Hepatocyte (in vitro differentiated cells): ENCODE measurements at regions not wholly inside any gene's neighbourhood (a gene's known extent, or its start where the extent isn't known, plus 50 kb on each side); places are given as distances from the start of the nearest gene placed in this dataset.
A peak's percentile ranks its signal among the peaks of the same experiment; 100 is the strongest.

ENCODE experiments used
- DNase-seq: peaks from one replicate; pipeline ENCODE4 v3.0.0-alpha.2; 2016; ENCODE audit warnings: low spot score
- H2AFZ ChIP-seq: fragments of 200-600 bp; sonication (generic); 2 replicates; pipeline ENCODE4 v1.6.0; 2016; ENCODE audit warnings: antibody characterized with exemption, mild to moderate bottlenecking
- H3K27ac ChIP-seq: fragments of 200-600 bp; sonication (generic); 2 replicates; pipeline ENCODE4 v1.5.1; 2016; ENCODE audit warnings: mild to moderate bottlenecking
- H3K27me3 ChIP-seq: fragments of 200-600 bp; sonication (generic); 2 replicates; pipeline ENCODE4 v1.6.1; 2016
- H3K36me3 ChIP-seq: fragments of 200-600 bp; sonication (generic); replicated peaks from 2 replicates; pipeline ENCODE4 v1.5.1; 2016; ENCODE audit warnings: low read depth; ENCODE audit not compliant: insufficient read depth
- H3K4me1 ChIP-seq: fragments of 200-600 bp; sonication (generic); 2 replicates; pipeline ENCODE4 v1.5.1; 2016; ENCODE audit warnings: mild to moderate bottlenecking, moderate library complexity; ENCODE audit not compliant: insufficient read depth
- H3K4me2 ChIP-seq: fragments of 200-600 bp; sonication (generic); 2 replicates; pipeline ENCODE4 v1.6.0; 2016
- H3K4me3 ChIP-seq: fragments of 200-600 bp; sonication (generic); 2 replicates; pipeline ENCODE4 v1.5.1; 2016; ENCODE audit warnings: mild to moderate bottlenecking
- H3K79me2 ChIP-seq: fragments of 200-600 bp; sonication (generic); 2 replicates; pipeline ENCODE4 v1.6.0; 2017; ENCODE audit warnings: mild to moderate bottlenecking
- H3K9me2 ChIP-seq: fragments of 200-600 bp; sonication (generic); replicated peaks from 2 replicates; pipeline ENCODE4 v1.6.0; 2017; ENCODE audit warnings: mild to moderate bottlenecking; ENCODE audit not compliant: insufficient read depth
- H3K9me3 ChIP-seq: fragments of 200-600 bp; sonication (generic); 2 replicates; pipeline ENCODE4 v1.5.1; 2016; ENCODE audit warnings: low read depth, mild to moderate bottlenecking
- H4K20me1 ChIP-seq: fragments of 200-600 bp; sonication (generic); 2 replicates; pipeline ENCODE4 v1.6.0; 2016; ENCODE audit warnings: mild to moderate bottlenecking; ENCODE audit not compliant: insufficient read depth, poor library complexity, severe bottlenecking
- EZH2 ChIP-seq: fragments of 200-600 bp; sonication (generic); IDR thresholded peaks from 2 replicates; pipeline ENCODE4 v1.6.1; 2016; ENCODE audit warnings: antibody characterized with exemption, mild to moderate bottlenecking, borderline replicate concordance
- EZH2phosphoT487 ChIP-seq: fragments of 200-600 bp; sonication (generic); IDR thresholded peaks from one replicate; pipeline ENCODE4 v1.6.1; 2018; ENCODE audit warnings: antibody characterized with exemption, mild to moderate bottlenecking, low read depth, moderate library complexity; ENCODE audit not compliant: unreplicated experiment, severe bottlenecking
- WGBS: methylation state at CpG from one replicate; pipeline ENCODE4 v1.1.6; 2016; ENCODE audit warnings: low lambda C conversion rate; ENCODE audit errors: missing lambda C conversion rate; 5-methylcytosine and 5-hydroxymethylcytosine counted together
- TF ChIP-seq, protein P1 (sequence below): fragments of 200-600 bp; sonication (generic); IDR thresholded peaks from 2 replicates; pipeline ENCODE4 v1.5.1; 2016; ENCODE audit warnings: antibody characterized with exemption, mild to moderate bottlenecking; ENCODE audit not compliant: poor library complexity

DNA sequence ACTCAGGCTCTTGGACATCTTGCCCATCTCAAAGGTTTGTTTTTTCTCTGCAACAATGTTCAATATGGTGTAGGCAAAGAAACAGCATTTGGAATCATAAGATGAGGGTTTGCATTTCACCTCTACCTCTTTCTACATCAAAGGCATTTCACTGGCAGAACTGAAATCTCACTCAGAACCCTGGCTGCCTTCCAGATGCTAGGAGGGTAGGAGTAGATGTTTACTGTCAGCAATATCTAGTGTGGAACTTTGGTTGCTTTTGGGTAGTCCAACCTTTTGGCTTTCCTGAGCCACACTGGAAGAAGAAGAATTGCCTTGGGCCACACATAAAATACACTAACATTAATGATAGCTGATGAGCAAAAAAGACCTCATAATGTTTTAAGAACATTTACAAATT lies 297.0 kb upstream of the KLF3 start:
- Histone ChIP-seq H3K79me2 (no peaks in the 10 kb centered on the region), H3K36me3 (no peaks in the 10 kb centered on the region), H3K9me2 (no peaks in the 10 kb centered on the region), H3K9me3 (no peaks in the 10 kb centered on the region), H3K4me1 (peaks cover 13% of the 10 kb centered on the region), H3K4me2 (no peak overlapping the region), H3K27me3 (no peaks in the 10 kb centered on the region), H4K20me1 (no peaks in the 10 kb centered on the region), H3K4me3 (no peak overlapping the region), H2AFZ (no peak overlapping the region), H3K27ac (no peak overlapping the region)
- TF ChIP-seq EZH2phosphoT487 = no peak
- TF ChIP-seq EZH2 = no peak
- TF ChIP-seq, protein P1, sequence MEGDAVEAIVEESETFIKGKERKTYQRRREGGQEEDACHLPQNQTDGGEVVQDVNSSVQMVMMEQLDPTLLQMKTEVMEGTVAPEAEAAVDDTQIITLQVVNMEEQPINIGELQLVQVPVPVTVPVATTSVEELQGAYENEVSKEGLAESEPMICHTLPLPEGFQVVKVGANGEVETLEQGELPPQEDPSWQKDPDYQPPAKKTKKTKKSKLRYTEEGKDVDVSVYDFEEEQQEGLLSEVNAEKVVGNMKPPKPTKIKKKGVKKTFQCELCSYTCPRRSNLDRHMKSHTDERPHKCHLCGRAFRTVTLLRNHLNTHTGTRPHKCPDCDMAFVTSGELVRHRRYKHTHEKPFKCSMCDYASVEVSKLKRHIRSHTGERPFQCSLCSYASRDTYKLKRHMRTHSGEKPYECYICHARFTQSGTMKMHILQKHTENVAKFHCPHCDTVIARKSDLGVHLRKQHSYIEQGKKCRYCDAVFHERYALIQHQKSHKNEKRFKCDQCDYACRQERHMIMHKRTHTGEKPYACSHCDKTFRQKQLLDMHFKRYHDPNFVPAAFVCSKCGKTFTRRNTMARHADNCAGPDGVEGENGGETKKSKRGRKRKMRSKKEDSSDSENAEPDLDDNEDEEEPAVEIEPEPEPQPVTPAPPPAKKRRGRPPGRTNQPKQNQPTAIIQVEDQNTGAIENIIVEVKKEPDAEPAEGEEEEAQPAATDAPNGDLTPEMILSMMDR = no peak
- no peak for DNase-seq

GRCh38 chr4:38367642-38368174 lies 296.3 kb upstream of the KLF3 start:
- H3K27me3 ChIP-seq = no peaks in the 10 kb centered on the region
- peaks cover 13% of the 10 kb centered on the region for H3K4me1 ChIP-seq
- no peak for TF ChIP-seq EZH2
- TF ChIP-seq, protein P1 = no peak
- no peak for TF ChIP-seq EZH2phosphoT487
- no peaks in the 10 kb centered on the region for H3K9me2 ChIP-seq
- no peak overlapping the region for H3K27ac ChIP-seq
- no peaks in the 10 kb centered on the region for H4K20me1 ChIP-seq
- no peak overlapping the region for H2AFZ ChIP-seq
- H3K4me3 ChIP-seq = no peak overlapping the region
- no peak overlapping the region for H3K4me2 ChIP-seq
- WGBS = 88% methylated on average over 4 of the region's 4 CpGs
- no peaks in the 10 kb centered on the region for H3K36me3 ChIP-seq
- H3K9me3 ChIP-seq = no peaks in the 10 kb centered on the region
- no peaks in the 10 kb centered on the region for H3K79me2 ChIP-seq
- no peak for DNase-seq

GRCh38 chr4:38368613-38369012 lies 295.4 kb upstream of the KLF3 start:
- Histone ChIP-seq H3K27me3 (no peaks in the 10 kb centered on the region), H3K4me1 (peaks cover 13% of the 10 kb centered on the region), H3K9me2 (no peaks in the 10 kb centered on the region), H3K4me2 (no peak overlapping the region), H2AFZ (no peak overlapping the region), H3K4me3 (no peak overlapping the region), H3K79me2 (no peaks in the 10 kb centered on the region), H3K9me3 (no peaks in the 10 kb centered on the region), H3K36me3 (no peaks in the 10 kb centered on the region), H4K20me1 (no peaks in the 10 kb centered on the region), H3K27ac (no peak overlapping the region)
- TF ChIP-seq EZH2 = no peak
- TF ChIP-seq, protein P1 = no peak
- TF ChIP-seq EZH2phosphoT487 = no peak
- no peak for DNase-seq
- 80% methylated on average over 2 of the region's 2 CpGs for WGBS

DNA sequence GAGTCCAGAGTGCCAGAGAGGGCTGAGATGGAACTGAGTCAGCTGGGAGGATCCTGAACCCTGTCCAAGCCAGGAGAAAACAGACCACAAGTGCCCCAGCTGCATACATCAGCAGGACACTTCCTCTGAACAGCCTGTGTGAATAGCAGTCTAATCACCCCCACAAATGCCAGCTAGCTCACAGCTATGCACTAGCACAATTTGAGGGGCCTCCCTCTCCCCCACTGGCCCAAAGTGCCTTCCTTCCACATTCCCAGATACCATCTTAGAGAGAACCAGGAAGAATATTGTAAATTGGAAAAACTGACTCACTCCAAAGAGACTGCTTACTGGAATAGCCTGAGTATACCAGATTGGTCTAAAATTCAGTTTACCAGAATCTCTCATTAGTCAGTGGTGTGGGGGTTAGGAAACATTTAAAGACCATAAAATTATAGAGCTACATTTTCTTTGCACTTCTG lies 292.6 kb upstream of the KLF3 start:
- Histone ChIP-seq H3K27ac (peak overlapping the region; percentile 29), H3K9me2 (no peaks in the 10 kb centered on the region), H3K27me3 (no peaks in the 10 kb centered on the region), H3K4me3 (no peak overlapping the region), H3K79me2 (no peaks in the 10 kb centered on the region), H3K4me1 (no peaks in the 10 kb centered on the region), H3K4me2 (no peak overlapping the region), H3K36me3 (no peaks in the 10 kb centered on the region), H2AFZ (no peak overlapping the region), H4K20me1 (no peaks in the 10 kb centered on the region), H3K9me3 (no peaks in the 10 kb centered on the region)
- DNase-seq = peak; percentile 47
- no peak for TF ChIP-seq EZH2phosphoT487
- TF ChIP-seq, protein P1 = no peak
- no peak for TF ChIP-seq EZH2
